ENCODE measurements at regions not wholly inside any gene's neighbourhood (a gene's known extent, or its start where the extent isn't known, plus 50 kb on each side); places are given as distances from the start of the nearest gene placed in this dataset.

GRCh38 chr12:87233671-87234070, 795.5 kb downstream of the C12orf50 start:
- no peak overlapping the region for H2BK5ac ChIP-seq (ENCODE audit: insufficient read length, low read length)
- no CpG with 5 or more reads among the region's 1 CpG for WGBS (ENCODE audit: extremely low coverage, insufficient read length, low lambda C conversion rate)
- no peaks in the 10 kb centered on the region for H3K4me1 Mint-ChIP-seq

More at GRCh38 chr12:87233671-87234070, 795.5 kb downstream of the C12orf50 start:
- Histone ChIP-seq H3K79me1 (ENCODE audit: insufficient read depth, low read depth, low read length, poor library complexity, severe bottlenecking) (no peaks in the 10 kb centered on the region), H2AFZ (ENCODE audit: low read length) (no peak overlapping the region), H2BK20ac (ENCODE audit: low read depth, low read length, poor library complexity, severe bottlenecking) (no peak overlapping the region), H3K9ac (ENCODE audit: extremely low read depth, insufficient read length, low read length) (no peak overlapping the region), H3K79me2 (ENCODE audit: insufficient read depth, low read length) (no peaks in the 10 kb centered on the region), H3K23ac (ENCODE audit: insufficient read length, low read depth, low read length) (no peak overlapping the region), H2BK12ac (ENCODE audit: insufficient read length, low read depth, low read length) (no peak overlapping the region), H3K56ac (ENCODE audit: insufficient read length, low read depth, low read length) (no peak overlapping the region), H2BK120ac (ENCODE audit: low read depth, low read length, poor library complexity, severe bottlenecking) (no peak overlapping the region), H3K27me3 (ENCODE audit: insufficient read depth, low read length) (no peaks in the 10 kb centered on the region), H4K91ac (ENCODE audit: insufficient read length, low read depth, low read length) (no peak overlapping the region), H3T11ph (ENCODE audit: low read length) (no peak overlapping the region), H2AK5ac (ENCODE audit: insufficient read length, low read length) (no peak overlapping the region), H3K23me2 (ENCODE audit: insufficient read length, low read depth, low read length, poor library complexity, severe bottlenecking) (no peaks in the 10 kb centered on the region), H3K4ac (ENCODE audit: low read depth, low read length) (no peak overlapping the region), H4K20me1 (ENCODE audit: control insufficient read depth, insufficient read depth, insufficient read length) (no peaks in the 10 kb centered on the region), H2BK15ac (ENCODE audit: low read depth, low read length) (no peak overlapping the region), H3K27ac (ENCODE audit: insufficient read length, low read depth, low read length) (no peak overlapping the region), H3K4me1 (ENCODE audit: insufficient read depth, low read length) (no peaks in the 10 kb centered on the region), H3K14ac (ENCODE audit: insufficient read depth, low read length) (no peak overlapping the region), H3K4me2 (ENCODE audit: insufficient read depth, insufficient read length, low read length) (no peak overlapping the region), H3K9me3 (ENCODE audit: control insufficient read depth, low read depth, low read length) (no peaks in the 10 kb centered on the region), H4K8ac (replicated peaks; ENCODE audit: insufficient read length, low read depth, low read length) (no peak overlapping the region), H4K5ac (ENCODE audit: insufficient read length, low read depth, low read length) (no peak overlapping the region), H3K18ac (ENCODE audit: insufficient read length, low read depth, low read length) (no peak overlapping the region)
- no peak for DNase-seq
- no peaks in the 10 kb centered on the region for H3K9me3 Mint-ChIP-seq
- no peaks in the 10 kb centered on the region for H3K36me3 Mint-ChIP-seq (ENCODE audit: insufficient read depth in 1 of 3, low read depth in 3 of 3)
- H3K27me3 Mint-ChIP-seq (ENCODE audit: low read depth), result no peaks in the 10 kb centered on the region
- H3K4me3 Mint-ChIP-seq, result no peak overlapping the region
- H3K27ac Mint-ChIP-seq, result no peak overlapping the region
- no peak for TF ChIP-seq CTCF (conservative IDR thresholded peaks at IDR 0.05)
